ENCODE measurements at regions not wholly inside any gene's neighbourhood (a gene's known extent, or its start where the extent isn't known, plus 50 kb on each side); places are given as distances from the start of the nearest gene placed in this dataset.

GRCh38 chrX:42946544-42947194 is 168.7 kb upstream of the PPP1R2C start:
- DNase-seq (ENCODE audit: low spot score): no peak

- no peak for DNase-seq (ENCODE audit: low spot score)
Observed at GRCh38 chrX:42948723-42949657, 171.0 kb upstream of the PPP1R2C start.

- DNase-seq (ENCODE audit: low spot score): no peak
Observed at GRCh38 chrX:42951747-42952146, 173.8 kb upstream of the PPP1R2C start.

GRCh38 chrX:42952621-42953020 is 174.7 kb upstream of the PPP1R2C start:
- DNase-seq (ENCODE audit: low spot score): no peak

GRCh38 chrX:42954880-42955279 is 176.9 kb upstream of the PPP1R2C start:
- no peak for DNase-seq (ENCODE audit: low spot score)

GRCh38 chrX:42955349-42955748 is 177.4 kb upstream of the PPP1R2C start:
- DNase-seq (ENCODE audit: low spot score): no peak

- peak; percentile 44 for DNase-seq (ENCODE audit: low spot score)
Observed at GRCh38 chrX:42967681-42968300, 189.8 kb upstream of the PPP1R2C start.

- no peak for DNase-seq (ENCODE audit: low spot score)
Observed at GRCh38 chrX:42973321-42973720, 195.4 kb upstream of the PPP1R2C start.

GRCh38 chrX:42975906-42976305 is 197.9 kb upstream of the PPP1R2C start:
- DNase-seq (ENCODE audit: low spot score): no peak

GRCh38 chrX:42976746-42977366 is 198.9 kb upstream of the PPP1R2C start:
- peak; percentile 22 for DNase-seq (ENCODE audit: low spot score)

- DNase-seq (ENCODE audit: low spot score): no peak
Observed at GRCh38 chrX:42978655-42979379, 200.9 kb upstream of the PPP1R2C start.

GRCh38 chrX:42988700-42989099 is 210.7 kb upstream of the PPP1R2C start:
- DNase-seq (ENCODE audit: low spot score): no peak

GRCh38 chrX:42992199-42992943 is 214.4 kb upstream of the PPP1R2C start:
- no peak for DNase-seq (ENCODE audit: low spot score)

GRCh38 chrX:42996861-42997260 is 218.9 kb upstream of the PPP1R2C start:
- no peak for DNase-seq (ENCODE audit: low spot score)

- no peak for DNase-seq (ENCODE audit: low spot score)
Observed at GRCh38 chrX:43000121-43000520, 222.2 kb upstream of the PPP1R2C start.

GRCh38 chrX:43002526-43003203 is 224.7 kb upstream of the PPP1R2C start:
- no peak for DNase-seq (ENCODE audit: low spot score)

GRCh38 chrX:43003204-43003565 is 225.2 kb upstream of the PPP1R2C start:
- DNase-seq (ENCODE audit: low spot score): no peak

- no peak for DNase-seq (ENCODE audit: low spot score)
Observed at GRCh38 chrX:43003939-43004338, 226.0 kb upstream of the PPP1R2C start.

- no peak for DNase-seq (ENCODE audit: low spot score)
Observed at GRCh38 chrX:43005561-43005960, 227.6 kb upstream of the PPP1R2C start.

GRCh38 chrX:43008356-43008755 is 230.4 kb upstream of the PPP1R2C start:
- no peak for DNase-seq (ENCODE audit: low spot score)

All from umbilical cord (tissue), 1 donor.